ENCODE measurements at regions not wholly inside any gene's neighbourhood (a gene's known extent, or its start where the extent isn't known, plus 50 kb on each side); places are given as distances from the start of the nearest gene placed in this dataset.

DNA sequence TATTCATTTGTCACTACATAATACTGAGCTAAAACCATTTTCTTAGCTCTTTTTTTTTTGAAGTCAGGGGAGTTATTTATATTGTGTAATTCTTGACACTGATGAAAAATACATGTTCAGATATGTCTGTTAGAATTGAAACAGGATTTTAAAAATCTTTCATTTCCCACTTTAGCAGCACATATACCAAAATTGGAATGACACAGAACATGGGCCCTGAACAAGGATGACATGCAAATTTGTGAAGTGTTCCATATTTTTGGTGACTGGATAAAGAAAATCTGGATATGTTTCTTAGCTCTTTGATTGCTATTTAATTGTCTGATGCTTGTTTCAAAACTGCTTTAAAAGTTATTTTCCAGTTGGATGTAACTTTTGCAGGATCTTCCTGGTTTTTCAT, 1963.9 kb upstream of the LRRTM1 start:
- TF ChIP-seq ZNF274 (IDR thresholded peaks at IDR 0.05; ENCODE audit: low read depth, low read length): no peak
- TF ChIP-seq YY1 (IDR thresholded peaks at IDR 0.05; ENCODE audit: insufficient read depth, insufficient read length): no peak

Data from NT2/D1 (cell line).